HG02610 (cell line): ENCODE measurements at regions not wholly inside any gene's neighbourhood (a gene's known extent, or its start where the extent isn't known, plus 50 kb on each side); places are given as distances from the start of the nearest gene placed in this dataset.

ENCODE experiments used
- ATAC-seq: cut with Tn5 transposase; IDR thresholded peaks from one replicate; pipeline ENCODE4 v1.9.1; 2021; ENCODE audit warnings: mild to moderate bottlenecking, moderate library complexity; ENCODE audit not compliant: unreplicated experiment

GRCh38 chr4:161133586-161134276 is 1030.1 kb downstream of the FSTL5 start:
- no peak for ATAC-seq

DNA sequence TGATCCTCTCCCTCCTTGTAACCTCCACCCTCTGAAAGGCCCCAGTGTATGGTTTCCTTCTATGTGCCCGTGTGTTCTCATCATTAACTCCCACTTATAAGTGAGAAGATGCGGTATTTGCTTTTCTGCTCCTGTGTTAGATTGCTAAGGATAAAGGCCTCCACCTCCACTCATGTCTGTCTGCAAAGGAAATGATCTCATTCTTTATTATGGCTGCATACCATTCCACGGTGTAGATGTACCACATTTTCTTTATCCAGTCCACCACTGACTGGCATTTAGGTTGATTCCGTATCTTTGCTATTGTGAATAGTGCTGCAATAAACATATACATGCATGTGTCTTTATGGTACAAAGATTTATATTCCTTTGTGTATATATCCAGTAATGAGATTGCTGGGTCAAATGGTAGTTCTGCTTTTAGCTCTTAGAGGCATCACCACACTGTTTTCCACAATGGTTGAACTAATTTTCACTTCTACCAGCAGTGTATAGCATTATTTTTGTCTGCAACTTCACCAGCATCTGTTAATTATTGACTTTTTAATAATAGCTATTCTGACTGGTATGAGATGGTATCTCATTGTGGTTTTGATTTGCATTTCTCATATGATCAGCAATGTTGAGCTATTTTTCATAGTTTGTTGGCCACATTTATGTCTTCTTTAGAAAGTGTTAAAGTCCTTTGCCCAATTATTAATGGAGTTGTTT is 1030.9 kb downstream of the FSTL5 start:
- peak; percentile 81 for ATAC-seq

DNA sequence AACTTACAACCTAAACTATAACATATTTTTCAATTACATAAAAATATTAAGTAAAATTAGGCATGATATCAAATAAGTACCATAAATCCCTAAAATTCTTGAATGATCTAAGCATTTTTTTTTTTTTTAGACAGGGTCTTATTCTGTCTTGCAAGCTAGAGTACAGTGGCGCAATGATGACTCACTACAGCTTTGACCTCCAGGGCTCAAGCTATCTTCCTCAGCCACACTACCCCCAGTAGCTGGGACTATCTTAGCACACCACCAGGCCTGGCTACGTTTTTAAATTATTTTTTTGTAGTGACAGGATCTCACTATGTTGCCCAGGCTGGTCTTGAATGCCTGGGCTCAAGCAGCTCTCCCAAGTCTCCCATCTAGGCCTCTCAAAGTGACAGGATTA is 1042.3 kb downstream of the FSTL5 start:
- ATAC-seq = no peak

- ATAC-seq = no peak
Measured at GRCh38 chr4:161101881-161102280, 1061.9 kb downstream of the FSTL5 start.

GRCh38 chr4:161097821-161098220 is 1066.0 kb downstream of the FSTL5 start:
- no peak for ATAC-seq

DNA sequence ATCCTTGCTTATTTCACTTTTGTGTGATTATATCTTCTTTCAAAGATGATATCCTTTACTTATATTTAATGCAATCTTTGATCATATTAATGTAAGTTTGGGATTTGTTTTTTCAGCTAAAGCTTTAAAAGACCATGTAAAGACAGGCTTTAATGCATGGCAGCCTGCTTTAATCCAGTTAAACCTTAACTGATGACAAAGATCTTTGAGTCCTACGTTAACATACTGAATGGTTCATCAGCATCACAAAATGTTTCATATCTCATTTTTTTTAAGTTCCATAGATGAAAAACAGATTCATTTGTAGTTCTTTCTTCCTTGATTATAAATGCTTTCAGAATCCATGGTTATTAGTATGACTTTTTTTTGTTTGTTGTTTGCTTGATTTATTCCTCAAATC is 1102.8 kb downstream of the FSTL5 start:
- ATAC-seq = no peak
